ENCODE measurements at regions not wholly inside any gene's neighbourhood (a gene's known extent, or its start where the extent isn't known, plus 50 kb on each side); places are given as distances from the start of the nearest gene placed in this dataset.

- no peak for ATAC-seq
- Histone ChIP-seq H3K27me3 (peaks cover 9% of the 10 kb centered on the region), H3K36me3 (no peaks in the 10 kb centered on the region), H3K27ac (no peak overlapping the region), H3K9me3 (peaks cover 0 to 12% (median 0%) of the 10 kb centered on the region in 3 donors), H3K4me3 (no peak overlapping the region), H3K4me1 (no peaks in the 10 kb centered on the region)
- 84 to 87% methylated on average over 5 of the region's 5 CpGs for WGBS, 2 donors (ENCODE audit: low coverage in 1 of 2)
- TF ChIP-seq EP300 (IDR thresholded peaks at IDR 0.05) (no peak), CTCF (IDR thresholded peaks at IDR 0.05) (no peak), POLR2AphosphoS5 (IDR thresholded peaks at IDR 0.05) (no peak), POLR2A (IDR thresholded peaks at IDR 0.05) (no peak)
Observed at GRCh38 chr10:84053626-84054025, 85.7 kb upstream of the GHITM start.

- H3K27ac ChIP-seq: no peak overlapping the region
- H3K27me3 ChIP-seq: peaks cover 6% of the 10 kb centered on the region
- 94 to 100% methylated on average over 1 to 2 of the region's 3 CpGs for WGBS, 2 donors (ENCODE audit: low coverage in 1 of 2)
- H3K9me3 ChIP-seq: peaks cover 0 to 6% (median 0%) of the 10 kb centered on the region in 3 donors
- TF ChIP-seq EP300 (IDR thresholded peaks at IDR 0.05): no peak
- no peak for TF ChIP-seq POLR2AphosphoS5 (IDR thresholded peaks at IDR 0.05)
- TF ChIP-seq CTCF (IDR thresholded peaks at IDR 0.05): no peak
- TF ChIP-seq POLR2A (IDR thresholded peaks at IDR 0.05): no peak
- no peaks in the 10 kb centered on the region for H3K4me1 ChIP-seq
- no peak for ATAC-seq
- H3K4me3 ChIP-seq: no peak overlapping the region
- H3K36me3 ChIP-seq: no peaks in the 10 kb centered on the region
Observed at GRCh38 chr10:84054743-84055142, 84.6 kb upstream of the GHITM start.

GRCh38 chr10:84059526-84059925 is 79.8 kb upstream of the GHITM start:
- no peak overlapping the region for H3K4me3 ChIP-seq
- no peak for ATAC-seq
- no peaks in the 10 kb centered on the region for H3K9me3 ChIP-seq
- WGBS, 2 donors (ENCODE audit: low coverage in 1 of 2): 90% methylated on average over 2 of the region's 3 CpGs; no CpG with 5 or more reads in 1 of the 2 donors
- no peaks in the 10 kb centered on the region for H3K4me1 ChIP-seq
- no peak overlapping the region for H3K27ac ChIP-seq
- H3K36me3 ChIP-seq: no peaks in the 10 kb centered on the region
- peaks cover 6% of the 10 kb centered on the region for H3K27me3 ChIP-seq
- TF ChIP-seq POLR2A (IDR thresholded peaks at IDR 0.05): no peak
- no peak for TF ChIP-seq POLR2AphosphoS5 (IDR thresholded peaks at IDR 0.05)
- no peak for TF ChIP-seq EP300 (IDR thresholded peaks at IDR 0.05)
- no peak for TF ChIP-seq CTCF (IDR thresholded peaks at IDR 0.05)

GRCh38 chr10:84063440-84063839 is 75.9 kb upstream of the GHITM start:
- Histone ChIP-seq H3K9me3 (no peaks in the 10 kb centered on the region), H3K4me1 (no peaks in the 10 kb centered on the region), H3K4me3 (no peak overlapping the region), H3K36me3 (no peaks in the 10 kb centered on the region), H3K27me3 (no peaks in the 10 kb centered on the region), H3K27ac (no peak overlapping the region)
- ATAC-seq: no peak
- TF ChIP-seq POLR2A (IDR thresholded peaks at IDR 0.05) (no peak), POLR2AphosphoS5 (IDR thresholded peaks at IDR 0.05) (no peak), EP300 (IDR thresholded peaks at IDR 0.05) (no peak), CTCF (IDR thresholded peaks at IDR 0.05) (no peak)

GRCh38 chr10:84065804-84066601 is 73.3 kb upstream of the GHITM start:
- Histone ChIP-seq H3K27ac (no peak overlapping the region), H3K27me3 (no peaks in the 10 kb centered on the region), H3K4me1 (no peaks in the 10 kb centered on the region), H3K36me3 (no peaks in the 10 kb centered on the region), H3K9me3 (peaks cover 0 to 6% (median 0%) of the 10 kb centered on the region in 3 donors), H3K4me3 (no peak overlapping the region)
- 74 to 78% methylated on average over 3 to 4 of the region's 8 CpGs for WGBS, 2 donors (ENCODE audit: low coverage in 1 of 2)
- ATAC-seq: no peak
- no peak for TF ChIP-seq POLR2A (IDR thresholded peaks at IDR 0.05)
- TF ChIP-seq POLR2AphosphoS5 (IDR thresholded peaks at IDR 0.05): no peak
- no peak for TF ChIP-seq CTCF (IDR thresholded peaks at IDR 0.05)
- no peak for TF ChIP-seq EP300 (IDR thresholded peaks at IDR 0.05)
